Uterus (tissue), 3 donors: ENCODE measurements at regions not wholly inside any gene's neighbourhood (a gene's known extent, or its start where the extent isn't known, plus 50 kb on each side); places are given as distances from the start of the nearest gene placed in this dataset.

Experiments used
- DNase-seq, 2 donors: peaks; one replicate each; pipeline ENCODE4 v3.0.0-alpha.2; 2019 to 2020
- H3K27ac ChIP-seq, 2 donors: fragments of 200-600 bp; sonication (generic); 1 replicate in 1 of 2; 2 replicates in 1 of 2; pipeline ENCODE4 v1.5.1; 2016 to 2018
- H3K27me3 ChIP-seq, 2 donors: fragments of 200-600 bp; sonication (generic); one replicate each; pipeline ENCODE4 v1.5.1; 2018 to 2019; ENCODE audit warnings: control low read depth in 1 of 2
- H3K36me3 ChIP-seq, 2 donors: fragments of 200-600 bp; sonication (generic); one replicate each; pipeline ENCODE4 v1.5.1; 2019; ENCODE audit warnings: control low read depth in 1 of 2
- H3K4me1 ChIP-seq, 2 donors: fragments of 200-600 bp; sonication (generic); one replicate each; pipeline ENCODE4 v1.5.1; 2018 to 2019; ENCODE audit warnings: control low read depth in 1 of 2
- H3K4me3 ChIP-seq, 2 donors: fragments of 200-600 bp; sonication (generic); 1 replicate in 1 of 2; 2 replicates in 1 of 2; pipeline ENCODE4 v1.5.1; 2018 to 2019; ENCODE audit warnings: mild to moderate bottlenecking in 1 of 2
- H3K9me3 ChIP-seq, 2 donors: fragments of 200-600 bp; sonication (generic); one replicate each; pipeline ENCODE4 v1.5.1; 2019; ENCODE audit warnings: control low read depth in 1 of 2
- POLR2A ChIP-seq, 2 donors: fragments of 450-650 bp; IDR thresholded peaks; one replicate each; pipeline ENCODE4 v1.6.1; 2016; ENCODE audit warnings: antibody characterized with exemption in 2 of 2, mild to moderate bottlenecking in 1 of 2, moderate library complexity in 1 of 2
- intact Hi-C: fragments of 100-400 bp; cut with DNase I; formaldehyde crosslinking; loops from one replicate; pipeline ENCODE4 v1.15.1; 2023; ENCODE audit warnings: low total_unique reads
- TF ChIP-seq, protein P1 (sequence below), 4 experiments: fragments of 200-600 bp in 2 of 4; fragments of 450-650 bp in 2 of 4; sonication (generic) in 2 of 4; IDR thresholded peaks; one replicate each; pipeline ENCODE4 v1.5.1; 2016 to 2019; ENCODE audit warnings: antibody characterized with exemption in 4 of 4, mild to moderate bottlenecking in 2 of 4, moderate library complexity in 1 of 4
- donor health status: DM: yes; HTN: yes; CAD: no.

DNA sequence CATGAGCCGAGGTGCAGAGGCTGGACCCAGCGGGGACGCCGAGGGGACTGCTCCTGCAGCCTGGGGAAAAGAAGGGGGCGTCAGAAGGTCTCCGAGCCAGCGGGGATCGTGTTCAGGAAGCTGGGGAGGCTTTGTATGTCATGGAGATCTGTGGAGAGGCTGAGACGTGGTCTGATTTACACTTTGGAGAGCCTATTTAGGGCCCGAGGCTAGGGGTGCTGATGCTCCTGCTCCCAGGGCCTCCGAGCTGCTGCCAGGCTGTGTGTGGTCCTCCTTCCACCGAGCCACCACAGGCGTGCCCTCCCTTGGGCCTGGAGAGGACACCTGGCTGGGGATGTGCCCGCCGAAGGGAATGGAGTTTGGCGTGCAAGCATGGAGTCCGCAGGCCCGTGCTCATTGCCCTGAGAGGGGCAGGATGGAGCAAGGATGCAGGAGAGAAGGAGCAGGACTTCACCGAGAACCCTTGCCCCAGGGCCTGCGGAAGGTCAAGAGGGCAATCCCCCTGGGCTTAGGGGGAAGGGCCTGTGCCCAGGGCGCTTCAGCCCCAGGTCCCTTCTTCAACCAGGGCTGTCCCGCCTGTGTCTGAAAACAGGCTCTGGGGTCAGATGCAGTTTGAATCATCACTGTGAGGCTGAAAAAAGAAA is 252.5 kb downstream of the VAPA start:
- intact Hi-C loops = no loop called here
- no peaks in the 10 kb centered on the region for H3K36me3 ChIP-seq

DNA sequence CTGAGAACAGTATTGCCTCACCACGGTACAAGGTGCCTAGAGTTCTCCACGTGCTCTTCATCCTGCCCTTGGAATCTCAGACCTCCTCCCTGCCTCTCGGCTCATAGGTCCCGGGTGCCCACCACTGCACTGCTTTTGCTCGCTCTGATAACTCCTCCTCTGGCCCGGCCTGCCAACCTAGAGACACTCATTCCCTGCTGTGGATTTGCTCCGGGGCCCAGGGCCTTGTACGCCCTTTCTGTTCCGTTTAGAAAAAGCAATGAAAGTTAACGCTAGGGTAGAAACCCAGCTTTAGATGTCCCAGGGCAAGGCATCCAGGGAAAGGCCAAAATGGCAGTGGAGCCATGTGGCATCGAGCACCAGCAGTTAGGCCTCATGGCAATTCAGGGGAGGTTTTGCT is 253.9 kb downstream of the VAPA start:
- Histone ChIP-seq H3K27ac (no peak overlapping the region), H3K36me3 (no peaks in the 10 kb centered on the region), H3K4me3 (no peak overlapping the region), H3K9me3 (no peaks in the 10 kb centered on the region), H3K4me1 (no peaks in the 10 kb centered on the region), H3K27me3 (no peaks in the 10 kb centered on the region)
- no peak for TF ChIP-seq POLR2A (IDR thresholded peaks at IDR 0.05)
- TF ChIP-seq, protein P1, sequence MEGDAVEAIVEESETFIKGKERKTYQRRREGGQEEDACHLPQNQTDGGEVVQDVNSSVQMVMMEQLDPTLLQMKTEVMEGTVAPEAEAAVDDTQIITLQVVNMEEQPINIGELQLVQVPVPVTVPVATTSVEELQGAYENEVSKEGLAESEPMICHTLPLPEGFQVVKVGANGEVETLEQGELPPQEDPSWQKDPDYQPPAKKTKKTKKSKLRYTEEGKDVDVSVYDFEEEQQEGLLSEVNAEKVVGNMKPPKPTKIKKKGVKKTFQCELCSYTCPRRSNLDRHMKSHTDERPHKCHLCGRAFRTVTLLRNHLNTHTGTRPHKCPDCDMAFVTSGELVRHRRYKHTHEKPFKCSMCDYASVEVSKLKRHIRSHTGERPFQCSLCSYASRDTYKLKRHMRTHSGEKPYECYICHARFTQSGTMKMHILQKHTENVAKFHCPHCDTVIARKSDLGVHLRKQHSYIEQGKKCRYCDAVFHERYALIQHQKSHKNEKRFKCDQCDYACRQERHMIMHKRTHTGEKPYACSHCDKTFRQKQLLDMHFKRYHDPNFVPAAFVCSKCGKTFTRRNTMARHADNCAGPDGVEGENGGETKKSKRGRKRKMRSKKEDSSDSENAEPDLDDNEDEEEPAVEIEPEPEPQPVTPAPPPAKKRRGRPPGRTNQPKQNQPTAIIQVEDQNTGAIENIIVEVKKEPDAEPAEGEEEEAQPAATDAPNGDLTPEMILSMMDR (IDR thresholded peaks at IDR 0.05) = no peak
- intact Hi-C loops = no loop called here
- DNase-seq = no peak

More for the DNA sequence above, 252.5 kb downstream of the VAPA start:
- no peaks in the 10 kb centered on the region for H3K9me3 ChIP-seq
- H3K4me1 ChIP-seq = no peaks in the 10 kb centered on the region
- TF ChIP-seq, protein P1 (IDR thresholded peaks at IDR 0.05) = no peak
- no peak for TF ChIP-seq POLR2A (IDR thresholded peaks at IDR 0.05)
- no peaks in the 10 kb centered on the region for H3K27me3 ChIP-seq
- no peak for DNase-seq
- H3K27ac ChIP-seq = no peak overlapping the region
- no peak overlapping the region for H3K4me3 ChIP-seq

DNA sequence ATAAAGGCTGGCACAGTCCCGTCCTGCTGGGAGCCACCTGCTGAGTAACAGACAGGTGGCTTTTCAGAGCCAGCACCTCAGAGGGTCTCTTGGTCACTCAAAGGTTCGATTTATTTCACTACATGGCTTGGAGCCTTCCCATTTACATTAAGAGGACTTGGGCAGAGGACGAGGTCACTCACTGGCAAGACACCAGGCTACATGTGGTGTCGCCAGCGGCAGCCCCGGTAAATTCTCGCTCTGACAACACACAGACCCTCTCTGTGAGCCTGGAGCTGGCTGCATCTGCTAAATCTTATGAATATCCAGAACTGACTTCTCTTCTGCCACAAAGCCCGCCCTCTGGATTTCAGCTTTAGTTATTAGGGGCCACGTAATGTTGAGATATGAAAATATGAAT is 254.7 kb downstream of the VAPA start:
- Histone ChIP-seq H3K4me1 (no peaks in the 10 kb centered on the region), H3K9me3 (no peaks in the 10 kb centered on the region), H3K4me3 (no peak overlapping the region), H3K27me3 (no peaks in the 10 kb centered on the region), H3K36me3 (no peaks in the 10 kb centered on the region), H3K27ac (no peak overlapping the region)
- TF ChIP-seq, protein P1 (IDR thresholded peaks at IDR 0.05) = no peak
- intact Hi-C loops = no loop called here
- no peak for DNase-seq

DNA sequence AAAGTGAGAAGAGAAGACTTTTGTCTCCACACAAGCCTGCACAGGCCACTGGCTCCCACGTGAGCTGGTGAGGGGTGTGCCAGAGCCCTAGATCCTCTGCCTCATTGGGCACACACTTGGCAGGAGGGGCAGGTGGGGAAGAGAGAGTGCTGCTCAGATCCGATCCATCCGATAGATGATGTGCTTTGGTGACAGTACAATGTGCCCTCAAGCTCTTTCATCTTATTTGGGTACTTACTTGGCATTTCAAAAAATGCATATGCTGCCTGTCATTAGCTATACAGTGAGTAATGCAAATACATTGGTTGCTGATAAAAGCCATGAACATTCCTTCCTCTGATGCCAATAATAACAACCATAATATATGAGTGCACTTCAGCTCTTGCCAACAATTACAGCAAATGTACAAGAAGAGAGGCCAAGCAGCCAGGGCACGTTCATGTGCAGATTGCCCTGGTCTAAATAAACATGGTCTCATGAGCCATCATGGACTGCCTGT is 255.3 kb downstream of the VAPA start:
- Histone ChIP-seq H3K9me3 (no peaks in the 10 kb centered on the region), H3K4me3 (no peak overlapping the region), H3K27ac (no peak overlapping the region), H3K4me1 (no peaks in the 10 kb centered on the region), H3K36me3 (no peaks in the 10 kb centered on the region), H3K27me3 (no peaks in the 10 kb centered on the region)
- no peak for DNase-seq
- intact Hi-C loops = no loop called here
- no peak for TF ChIP-seq POLR2A (IDR thresholded peaks at IDR 0.05)
- TF ChIP-seq, protein P1 (IDR thresholded peaks at IDR 0.05) = no peak

DNA sequence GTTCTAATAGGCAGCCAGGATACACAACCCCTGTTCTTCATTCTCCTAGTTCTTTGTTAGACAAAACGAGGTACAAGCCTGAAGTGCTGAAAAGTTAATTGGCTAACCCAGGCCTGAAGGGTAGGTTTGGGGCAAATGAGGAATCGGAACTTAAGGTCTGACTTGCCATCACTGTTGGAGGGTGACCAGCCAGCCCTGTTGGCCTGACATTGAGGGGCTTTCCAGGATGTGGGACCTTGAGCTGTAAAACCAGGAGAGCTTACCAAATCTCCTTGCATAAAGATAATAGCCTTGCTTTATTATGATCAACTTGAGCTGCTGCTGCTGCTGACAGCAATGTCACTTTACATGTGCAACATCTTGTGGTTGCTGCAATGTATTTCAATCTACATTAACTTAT is 256.0 kb downstream of the VAPA start:
- Histone ChIP-seq H3K36me3 (no peaks in the 10 kb centered on the region), H3K4me3 (no peak overlapping the region), H3K27ac (no peak overlapping the region), H3K9me3 (no peaks in the 10 kb centered on the region), H3K4me1 (no peaks in the 10 kb centered on the region), H3K27me3 (no peaks in the 10 kb centered on the region)
- DNase-seq = no peak
- TF ChIP-seq, protein P1 (IDR thresholded peaks at IDR 0.05) = no peak
- TF ChIP-seq POLR2A (IDR thresholded peaks at IDR 0.05) = no peak
- intact Hi-C loops = no loop called here
